HG03342 (cell line): ENCODE measurements at regions not wholly inside any gene's neighbourhood (a gene's known extent, or its start where the extent isn't known, plus 50 kb on each side); places are given as distances from the start of the nearest gene placed in this dataset.
"Not testable (repeated sequence)": the region's sequence is repeated elsewhere in the genome, so short reads cannot be mapped to it uniquely, and the experiment has no call there.

ENCODE experiments used
- ATAC-seq: cut with Tn5 transposase; IDR thresholded peaks from one replicate; pipeline ENCODE4 v1.9.1; 2021; ENCODE audit warnings: mild to moderate bottlenecking, moderate library complexity; ENCODE audit not compliant: unreplicated experiment

DNA sequence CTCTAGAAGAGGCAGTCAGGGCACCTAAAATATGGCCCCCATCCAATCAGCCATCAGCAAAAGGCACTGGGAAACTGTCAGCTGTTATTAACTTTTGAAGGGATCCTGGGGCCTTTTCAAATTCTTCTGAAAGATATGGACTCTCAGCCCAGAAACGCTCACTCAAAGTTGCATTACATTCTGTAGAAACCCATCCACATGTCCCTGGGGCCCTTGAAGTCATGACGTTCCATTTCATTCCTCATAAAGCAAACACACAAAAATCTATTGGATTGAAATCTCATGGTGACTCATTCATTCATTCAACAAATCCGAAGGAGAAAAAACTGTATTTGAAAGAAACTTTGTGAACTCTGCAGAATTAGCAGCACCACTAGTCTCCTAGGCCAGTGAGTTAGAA, 215.3 kb downstream of the C16orf95 start:
- no peak for ATAC-seq

DNA sequence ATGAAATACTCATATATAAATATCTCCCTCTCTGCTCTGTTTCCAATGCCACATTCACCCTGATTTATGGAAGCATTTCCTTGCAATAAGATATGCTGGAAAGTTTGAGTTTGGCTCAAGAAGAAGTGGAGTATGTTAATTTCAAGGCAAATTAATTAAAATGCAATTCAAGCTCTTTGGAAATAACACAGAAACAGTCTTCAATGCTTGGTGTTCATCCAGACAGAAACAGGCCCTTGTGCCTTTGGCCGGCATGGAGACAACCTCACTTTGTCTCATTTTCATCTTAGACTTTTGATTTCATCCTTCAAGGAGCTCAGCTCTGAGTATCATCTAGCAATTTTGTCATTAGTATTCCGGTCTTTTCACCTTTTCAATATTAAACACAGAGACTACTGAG, 210.0 kb downstream of the C16orf95 start:
- no peak for ATAC-seq

DNA sequence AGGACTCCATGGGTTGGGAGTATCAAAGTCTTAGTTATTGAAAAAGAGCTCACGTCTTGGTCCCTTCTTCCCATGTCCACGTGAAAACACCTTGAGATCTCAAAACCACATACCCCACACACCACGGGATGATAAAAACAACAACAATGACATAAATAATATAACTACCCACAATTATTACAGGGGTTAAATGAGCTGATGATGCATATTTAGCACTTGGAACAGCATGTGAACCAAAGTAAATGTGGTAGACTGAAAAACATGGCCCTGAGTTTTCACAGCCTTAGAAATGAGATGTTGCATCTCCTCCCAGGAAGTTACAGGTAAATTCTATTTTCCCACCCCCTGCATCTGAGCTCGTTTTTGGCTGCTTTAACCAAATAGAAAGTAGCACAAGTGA, 208.9 kb downstream of the C16orf95 start:
- no peak for ATAC-seq

DNA sequence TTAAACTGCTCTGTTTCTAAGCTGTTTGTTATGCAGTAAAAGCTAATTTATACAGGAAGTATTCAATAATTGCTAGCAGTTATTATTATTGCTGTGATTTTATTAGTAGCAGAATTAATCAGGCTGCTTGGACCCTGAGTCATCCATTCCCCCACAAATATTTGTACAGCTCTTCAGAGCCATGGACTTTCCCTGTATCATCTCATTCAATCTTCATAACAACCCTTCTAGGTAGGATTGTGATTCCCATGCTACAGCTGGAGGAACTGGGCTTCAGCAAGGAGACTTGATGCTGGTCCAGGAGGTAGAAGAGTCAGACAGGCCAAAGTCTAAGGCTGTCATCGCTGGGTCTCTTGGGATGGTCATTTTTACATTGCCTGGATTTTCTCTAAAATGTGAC, 208.3 kb downstream of the C16orf95 start:
- no peak for ATAC-seq

GRCh38 chr16:87114832-87115231, 202.4 kb downstream of the C16orf95 start:
- no peak for ATAC-seq

GRCh38 chr16:87115646-87116045, 201.5 kb downstream of the C16orf95 start:
- ATAC-seq, result no peak

DNA sequence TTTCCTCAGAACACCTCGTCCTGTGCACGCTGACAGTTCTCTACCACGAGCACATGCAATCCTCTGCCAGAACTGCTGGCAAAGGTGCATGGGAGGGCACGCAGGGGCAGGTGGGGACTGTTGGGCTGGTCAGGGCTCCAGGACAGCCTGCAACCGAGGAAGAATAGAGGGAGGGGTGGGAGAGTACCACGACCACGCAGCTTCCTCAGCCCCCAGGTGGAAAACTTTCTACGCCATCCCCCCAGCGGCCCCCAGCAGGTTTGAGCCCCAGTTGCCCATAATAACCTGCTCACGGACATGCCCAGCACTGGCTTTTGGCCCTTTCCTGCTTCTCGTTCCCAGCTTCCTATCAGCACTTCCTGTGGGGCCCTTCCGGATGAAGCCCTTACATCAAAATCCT, 199.3 kb downstream of the C16orf95 start:
- ATAC-seq, result no peak

GRCh38 chr16:87119168-87119567, 198.0 kb downstream of the C16orf95 start:
- ATAC-seq, result no peak

- ATAC-seq, result no peak
Measured at GRCh38 chr16:87119748-87120147, 197.4 kb downstream of the C16orf95 start.

DNA sequence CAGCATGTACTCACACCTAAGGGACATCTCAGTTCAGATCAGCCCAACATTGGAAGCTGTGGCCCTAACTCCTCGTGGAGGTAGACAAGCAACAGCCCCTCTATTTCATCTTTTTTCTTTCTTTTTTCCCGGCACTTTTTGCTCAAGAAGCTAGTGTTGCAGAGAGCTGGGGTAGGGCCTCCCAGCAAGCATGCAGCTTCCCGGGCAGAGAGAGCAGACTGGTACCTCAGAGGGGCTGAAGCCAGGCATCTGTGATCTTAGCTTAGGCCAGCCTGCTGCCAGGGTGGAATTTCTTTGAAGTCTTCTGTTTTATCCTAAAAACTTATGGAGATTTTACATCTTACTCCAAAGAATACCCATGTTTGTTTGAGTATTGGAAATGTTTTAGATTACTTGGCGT, 195.4 kb downstream of the C16orf95 start:
- no peak for ATAC-seq

DNA sequence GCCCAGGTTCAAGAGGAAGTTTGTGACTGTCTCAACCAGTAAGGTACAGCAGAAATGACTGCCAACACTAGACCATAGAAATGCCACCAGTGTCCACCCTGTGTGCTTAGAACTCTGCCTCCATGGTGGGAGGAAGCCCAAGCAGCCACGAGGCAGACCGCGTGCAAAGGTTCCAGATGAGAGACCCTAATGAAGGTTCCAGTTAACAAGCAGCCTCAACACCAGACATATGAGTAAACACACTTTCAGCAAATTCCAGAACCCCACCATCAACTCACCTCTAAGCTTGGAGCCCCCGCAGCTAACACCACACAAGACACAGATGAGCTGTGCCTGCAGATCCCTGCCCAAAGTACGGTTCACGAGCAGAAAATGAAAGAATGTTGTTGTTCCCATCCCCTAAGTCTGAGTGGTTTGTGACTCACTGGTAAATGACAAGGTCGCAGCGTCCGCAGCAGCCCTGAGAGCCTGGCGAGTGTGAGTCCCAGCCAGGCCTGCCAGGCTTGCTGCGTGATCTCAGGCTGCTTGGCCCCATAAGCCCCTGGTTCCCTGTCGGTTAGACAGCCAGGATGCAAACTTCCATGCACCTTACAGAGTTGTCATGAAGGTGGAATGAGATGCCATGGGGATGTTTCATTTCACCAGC, 193.7 kb downstream of the C16orf95 start:
- ATAC-seq, result no peak

DNA sequence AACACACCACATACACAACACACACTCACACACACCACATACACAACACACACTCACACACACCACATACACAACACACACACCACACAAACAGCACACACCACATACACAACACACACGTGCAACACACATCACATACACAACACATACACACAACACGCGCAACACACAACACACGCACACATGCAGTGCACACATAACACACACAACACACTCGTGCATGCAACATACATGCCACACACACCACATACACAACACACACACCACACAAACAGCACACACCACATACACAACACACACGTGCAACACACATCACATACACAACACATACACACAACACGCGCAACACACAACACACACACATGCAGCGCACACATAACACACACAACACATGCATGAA, 192.8 kb downstream of the C16orf95 start:
- not testable (repeated sequence) for ATAC-seq

DNA sequence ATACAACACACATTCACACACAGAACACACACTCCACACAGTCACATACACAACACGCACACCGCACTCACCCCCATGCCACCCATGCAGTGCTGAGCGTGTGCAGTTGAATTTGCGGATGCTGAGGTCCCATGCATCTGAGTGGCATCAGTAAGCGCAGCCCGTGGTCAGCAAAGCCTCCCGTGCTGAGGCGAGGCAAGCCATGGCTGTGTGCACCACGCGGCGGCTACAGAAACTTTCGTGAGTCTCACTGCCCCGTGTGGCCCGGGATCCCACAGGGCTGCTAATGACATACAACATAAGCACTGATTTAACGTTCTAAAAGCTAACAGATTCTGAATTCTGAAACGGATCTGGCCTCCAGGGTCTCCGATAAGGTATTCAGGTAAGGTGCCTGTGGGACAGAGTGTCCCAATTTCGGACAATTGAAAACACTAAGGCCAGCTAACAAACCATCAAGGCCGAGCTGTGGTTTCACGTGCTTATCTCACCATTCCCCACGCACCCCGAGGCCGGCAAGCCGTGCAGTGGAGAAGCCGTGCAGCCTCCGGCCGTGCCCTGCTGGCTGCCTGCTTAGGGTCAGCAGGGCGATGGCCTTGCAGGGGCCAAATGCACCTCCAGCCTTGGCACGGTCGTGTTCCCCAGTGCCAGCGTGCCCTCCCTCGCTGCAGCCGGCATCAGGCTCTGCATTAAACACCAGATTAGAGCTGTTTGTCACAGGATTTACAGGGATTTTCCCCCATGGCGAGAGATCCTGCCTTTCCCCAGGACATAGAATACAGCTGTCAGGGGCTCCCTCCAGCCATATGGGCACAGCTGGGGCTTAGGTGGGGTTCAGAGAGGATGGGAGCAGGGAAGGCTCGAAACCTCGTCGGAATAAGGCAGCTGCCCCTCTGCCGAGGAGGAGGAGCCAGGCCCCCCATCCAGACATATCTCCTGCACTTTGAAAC, 191.7 kb downstream of the C16orf95 start:
- ATAC-seq, result no peak

GRCh38 chr16:87126403-87127025, 190.7 kb downstream of the C16orf95 start:
- ATAC-seq, result no peak

DNA sequence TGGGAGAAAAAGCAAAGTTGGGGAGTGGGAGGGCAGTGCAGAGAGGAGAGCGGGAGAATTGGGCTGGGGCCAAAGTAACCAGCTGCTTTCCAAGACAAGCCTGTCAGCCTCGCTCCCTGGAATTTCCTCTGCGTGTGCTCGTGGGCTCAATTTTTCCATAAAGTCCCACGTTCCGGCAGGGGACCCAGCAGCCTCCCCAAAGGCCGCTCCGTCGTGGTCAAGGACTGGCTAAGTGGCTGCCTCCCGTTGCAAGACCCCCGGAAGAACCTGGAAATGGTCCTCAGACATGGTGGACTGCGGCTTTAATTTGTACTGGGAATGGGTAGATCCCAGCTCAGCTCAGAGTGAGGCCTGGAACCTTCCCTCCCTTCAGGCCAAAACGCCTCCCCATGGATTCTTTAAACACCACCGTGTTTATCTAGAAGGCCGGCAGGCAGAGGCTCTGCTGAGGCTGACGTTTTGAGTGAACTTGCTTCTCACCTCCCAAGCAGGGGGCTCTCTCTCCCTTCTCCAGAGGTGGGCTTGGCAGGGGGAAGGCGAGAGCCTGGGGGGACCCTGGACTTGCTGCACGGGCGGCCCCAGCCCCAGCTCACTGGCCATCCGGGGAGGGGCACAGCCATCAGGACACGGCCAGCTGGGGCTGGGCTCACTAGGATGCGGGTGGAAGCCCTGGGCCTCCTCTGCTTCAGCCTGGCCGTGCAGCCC, 190.0 kb downstream of the C16orf95 start:
- no peak for ATAC-seq

GRCh38 chr16:87127766-87128147, 189.4 kb downstream of the C16orf95 start:
- ATAC-seq, result no peak

GRCh38 chr16:87129771-87130170, 187.4 kb downstream of the C16orf95 start:
- no peak for ATAC-seq

DNA sequence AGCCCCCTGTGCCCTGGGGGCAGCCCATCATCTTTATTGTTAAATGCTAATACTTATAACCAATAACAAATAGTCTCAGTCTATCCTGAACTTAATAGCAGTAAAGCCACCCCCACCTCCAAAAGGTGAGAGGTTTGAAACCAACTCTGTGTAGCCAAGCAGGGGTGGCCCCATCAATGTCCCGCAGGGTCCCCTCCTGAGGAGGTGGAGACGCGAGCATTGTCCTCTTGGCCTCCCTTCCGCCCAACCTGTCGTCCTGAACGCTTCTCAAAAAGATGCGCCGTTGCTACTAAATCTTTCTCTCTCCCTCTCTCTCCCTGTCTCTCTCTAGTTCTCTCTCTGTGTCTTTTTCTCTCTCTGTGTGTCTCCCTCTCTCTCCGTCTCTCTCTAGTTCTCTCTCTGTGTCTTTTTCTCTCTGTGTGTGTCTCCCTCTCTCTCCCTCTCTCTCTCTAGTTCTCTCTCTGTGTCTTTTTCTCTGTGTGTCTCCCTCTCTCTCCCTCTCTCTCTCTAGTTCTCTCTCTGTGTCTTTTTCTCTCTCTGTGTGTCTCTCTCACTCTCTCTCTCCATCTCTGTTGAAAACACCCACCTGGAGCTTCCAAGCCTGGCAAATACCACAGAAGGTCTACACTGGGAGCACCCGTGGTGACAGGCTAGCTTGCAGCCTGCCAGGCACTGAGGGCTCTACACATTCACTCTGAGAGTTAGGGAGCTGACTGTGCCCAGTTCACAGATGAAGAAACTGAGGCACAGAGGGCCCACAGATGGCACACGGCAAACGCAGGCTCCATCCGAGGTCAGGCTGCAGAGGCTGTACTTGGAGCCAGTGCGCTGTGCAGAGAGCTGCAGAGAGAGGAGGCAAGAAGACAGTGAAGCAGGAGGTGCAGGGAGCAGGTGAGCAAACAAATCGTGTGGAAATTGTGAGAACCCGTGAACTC, 185.9 kb downstream of the C16orf95 start:
- ATAC-seq, result no peak

GRCh38 chr16:87131996-87132345, 185.2 kb downstream of the C16orf95 start:
- ATAC-seq, result no peak

DNA sequence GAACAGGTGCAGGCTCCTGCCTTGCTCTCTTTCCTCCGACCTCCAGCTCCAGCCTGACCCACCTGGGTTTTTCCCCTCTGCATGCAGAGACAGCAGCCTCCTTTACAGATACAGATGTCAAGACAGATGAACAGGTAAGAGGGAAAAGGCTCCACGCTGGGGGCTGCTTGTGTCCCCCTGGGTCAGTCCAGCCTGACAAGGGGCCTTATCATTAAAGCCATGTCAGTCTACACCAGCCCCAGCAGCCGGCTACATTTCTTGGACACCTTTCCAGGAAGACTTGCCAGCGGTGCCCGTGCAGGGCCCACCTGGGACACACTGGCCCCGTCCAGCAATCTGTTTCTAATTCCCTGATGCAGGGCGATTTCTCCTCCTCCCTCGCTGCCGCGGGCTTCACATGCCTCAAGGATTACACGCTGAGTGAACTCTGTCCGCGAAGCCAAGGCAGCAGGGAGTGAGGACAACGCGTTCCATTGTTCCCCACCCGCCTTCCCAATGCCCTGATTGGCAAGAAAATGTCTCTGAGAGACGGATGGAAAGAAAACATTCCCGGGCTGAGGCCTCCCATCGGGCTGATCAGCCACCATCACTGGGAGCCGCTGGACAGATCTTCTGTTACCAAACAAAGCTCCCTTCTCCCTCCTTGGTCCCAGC, 184.7 kb downstream of the C16orf95 start:
- no peak for ATAC-seq
